Body of pancreas (tissue), 4 donors: ENCODE measurements at regions not wholly inside any gene's neighbourhood (a gene's known extent, or its start where the extent isn't known, plus 50 kb on each side); places are given as distances from the start of the nearest gene placed in this dataset.

Experiments used
- ATAC-seq: fragments of 150-250 bp; one replicate; pipeline ENCODE4 v1.9.1; 2016
- DNase-seq, 4 donors: peaks; one replicate each; pipeline ENCODE4 v3.0.0-alpha.2; 2019
- H3K27ac ChIP-seq, 4 donors: fragments of 200-600 bp; sonication (generic); 1 replicate in 3 of 4; 2 replicates in 1 of 4; pipeline versions ENCODE4 v1.5.1 to v1.6.1; 2016 to 2019; ENCODE audit warnings: mild to moderate bottlenecking in 1 of 4, mixed read lengths in 1 of 4, moderate library complexity in 1 of 4
- H3K27me3 ChIP-seq, 2 donors: fragments of 200-600 bp; sonication (generic); one replicate each; pipeline ENCODE4 v1.6.0; 2016; ENCODE audit warnings: mild to moderate bottlenecking in 1 of 2
- H3K36me3 ChIP-seq, 2 donors: fragments of 200-600 bp; sonication (generic); replicated peaks in 1 of 2; 2 replicates each; pipeline ENCODE4 v1.5.1; 2016; ENCODE audit warnings: low read depth in 2 of 2; ENCODE audit not compliant: insufficient read depth in 1 of 2
- H3K4me1 ChIP-seq: fragments of 200-600 bp; sonication (generic); one replicate; pipeline ENCODE4 v1.6.0; 2016
- H3K4me3 ChIP-seq, 2 donors: fragments of 200-600 bp; sonication (generic); 1 replicate in 1 of 2; 2 replicates in 1 of 2; pipeline ENCODE4 v1.5.1; 2016 to 2019
- H3K9me3 ChIP-seq, 3 donors: fragments of 200-600 bp; sonication (generic); 1 replicate in 2 of 3; 2 replicates in 1 of 3; pipeline ENCODE4 v1.5.1; 2016
- CTCF ChIP-seq, 7 experiments: fragments of 450-650 bp in 4 of 7; fragments of 200-600 bp in 3 of 7; sonication (generic) in 3 of 7; IDR thresholded peaks; one replicate each; pipeline ENCODE4 v1.5.1; 2016 to 2019; ENCODE audit warnings: antibody characterized with exemption in 7 of 7
- POLR2A ChIP-seq, 3 donors: fragments of 450-650 bp; IDR thresholded peaks; one replicate each; pipeline ENCODE4 v1.6.1; 2016; ENCODE audit warnings: antibody characterized with exemption in 3 of 3, mild to moderate bottlenecking in 2 of 3
- WGBS, 2 donors: methylation state at CpG; one replicate each; pipeline ENCODE4 v1.1.5; 2017; 5-methylcytosine and 5-hydroxymethylcytosine counted together
- intact Hi-C: fragments of 100-400 bp; cut with DNase I; formaldehyde crosslinking; loops from one replicate; pipeline ENCODE4 v1.15.1; 2023

DNA sequence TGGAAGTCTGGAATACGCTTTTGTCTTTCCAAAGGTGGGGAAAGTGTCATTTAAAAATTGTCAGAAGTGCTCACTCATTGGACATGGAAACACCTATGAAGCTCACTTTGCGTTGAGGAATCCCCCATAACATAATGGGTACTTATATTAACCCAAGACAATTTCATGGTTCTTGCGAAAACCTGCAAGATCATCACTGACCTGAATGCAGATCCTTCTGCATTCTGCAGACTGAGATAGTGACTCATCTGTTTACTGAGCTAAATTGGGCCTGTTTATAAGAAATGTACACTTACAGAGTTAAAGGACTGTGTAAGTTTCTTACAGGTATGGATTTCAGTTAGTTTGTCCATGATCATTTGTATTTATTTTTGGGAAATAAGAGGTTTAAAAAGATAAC lies 153.0 kb downstream of the HMHB1 start:
- no peaks in the 10 kb centered on the region for H3K36me3 ChIP-seq
- H3K9me3 ChIP-seq = no peaks in the 10 kb centered on the region
- intact Hi-C loops = no loop called here
- ATAC-seq = no peak
- 85 to 92% methylated on average over 3 of the region's 3 CpGs for WGBS, 2 donors
- no peaks in the 10 kb centered on the region for H3K27me3 ChIP-seq
- TF ChIP-seq CTCF (IDR thresholded peaks at IDR 0.05) = no peak
- TF ChIP-seq POLR2A (IDR thresholded peaks at IDR 0.05) = no peak
- H3K4me3 ChIP-seq = no peak overlapping the region
- H3K4me1 ChIP-seq = no peaks in the 10 kb centered on the region
- H3K27ac ChIP-seq = no peak overlapping the region
- DNase-seq = no peak

GRCh38 chr5:143966280-143966679 lies 154.3 kb downstream of the HMHB1 start:
- no peak for DNase-seq
- no peaks in the 10 kb centered on the region for H3K27me3 ChIP-seq
- no peak for ATAC-seq
- intact Hi-C loops = no loop called here
- H3K4me3 ChIP-seq = no peak overlapping the region
- no peak overlapping the region for H3K27ac ChIP-seq
- TF ChIP-seq CTCF (IDR thresholded peaks at IDR 0.05) (no peak), POLR2A (IDR thresholded peaks at IDR 0.05) (no peak)
- no peaks in the 10 kb centered on the region for H3K9me3 ChIP-seq
- 92 to 100% methylated on average over 1 of the region's 1 CpG for WGBS, 2 donors
- H3K36me3 ChIP-seq = no peaks in the 10 kb centered on the region
- no peaks in the 10 kb centered on the region for H3K4me1 ChIP-seq

DNA sequence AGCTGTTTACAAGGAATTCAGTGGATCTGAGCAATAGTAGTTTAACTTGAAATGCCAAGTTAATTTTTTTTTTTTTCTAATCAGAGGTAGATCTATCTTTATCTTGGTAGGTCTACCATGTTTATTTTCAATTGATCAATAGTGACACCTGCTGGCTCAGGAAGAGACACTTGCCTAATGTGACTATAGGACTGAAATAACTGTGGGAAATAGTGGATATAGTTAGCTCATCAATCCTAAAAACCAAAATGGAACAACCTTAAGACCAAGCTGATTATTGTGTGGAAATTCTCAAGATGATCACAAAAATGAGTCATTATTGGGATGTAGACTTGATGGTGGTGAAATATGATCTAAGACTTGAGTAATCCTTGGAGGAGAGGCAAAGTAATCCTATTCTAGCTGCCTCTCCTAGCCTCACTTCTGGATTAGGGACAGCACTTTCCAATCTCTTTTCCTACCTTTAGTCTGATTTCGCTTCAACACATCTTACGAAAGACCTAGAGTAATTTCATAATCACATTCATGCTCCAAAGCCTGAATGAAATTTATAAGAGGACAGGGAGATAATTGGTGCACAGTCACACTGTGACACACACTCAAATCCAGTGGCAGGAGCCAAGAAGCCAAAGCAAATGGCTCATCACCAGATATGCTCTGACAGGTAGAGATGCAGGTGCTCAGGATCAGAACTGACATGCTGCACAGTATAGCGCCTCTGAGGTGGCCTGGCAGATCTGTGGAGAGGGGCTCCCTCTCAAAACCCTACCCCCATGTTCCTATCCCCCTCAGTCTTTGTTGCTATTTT lies 156.3 kb downstream of the HMHB1 start:
- Histone ChIP-seq H3K27me3 (no peaks in the 10 kb centered on the region), H3K4me1 (no peaks in the 10 kb centered on the region), H3K4me3 (no peak overlapping the region), H3K27ac (no peak overlapping the region), H3K36me3 (no peaks in the 10 kb centered on the region), H3K9me3 (no peaks in the 10 kb centered on the region)
- DNase-seq (no peak), ATAC-seq (no peak)
- no peak for TF ChIP-seq POLR2A (IDR thresholded peaks at IDR 0.05)
- no peak for TF ChIP-seq CTCF (IDR thresholded peaks at IDR 0.05)
- intact Hi-C loops = no loop called here
- WGBS, 2 donors = 87 to 89% methylated on average over 3 of the region's 3 CpGs

DNA sequence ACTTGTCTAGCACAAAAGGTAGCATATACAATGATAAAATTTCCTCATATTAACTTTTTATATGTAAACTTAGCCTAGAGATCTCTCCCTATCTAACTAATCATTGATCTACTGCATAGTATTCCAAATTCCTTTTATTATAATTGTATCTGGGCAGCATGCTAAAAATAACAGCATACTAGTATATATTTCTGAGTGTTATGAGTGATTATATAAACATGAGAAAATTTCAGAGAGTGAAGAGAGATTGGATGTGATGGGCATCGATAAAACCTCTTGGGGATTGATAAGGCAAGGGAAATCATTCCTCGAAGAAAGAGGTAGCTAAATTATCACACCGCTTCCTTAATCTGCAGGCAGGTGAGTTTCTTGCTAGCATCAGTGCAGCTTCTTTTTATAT lies 158.2 kb downstream of the HMHB1 start:
- no peaks in the 10 kb centered on the region for H3K4me1 ChIP-seq
- TF ChIP-seq CTCF (IDR thresholded peaks at IDR 0.05) (no peak), POLR2A (IDR thresholded peaks at IDR 0.05) (no peak)
- ATAC-seq (no peak), DNase-seq (no peak)
- H3K9me3 ChIP-seq = no peaks in the 10 kb centered on the region
- H3K36me3 ChIP-seq = no peaks in the 10 kb centered on the region
- H3K27me3 ChIP-seq = no peaks in the 10 kb centered on the region
- 85 to 88% methylated on average over 3 of the region's 3 CpGs for WGBS, 2 donors
- no peak overlapping the region for H3K4me3 ChIP-seq
- H3K27ac ChIP-seq = no peak overlapping the region
- intact Hi-C loops = no loop called here

DNA sequence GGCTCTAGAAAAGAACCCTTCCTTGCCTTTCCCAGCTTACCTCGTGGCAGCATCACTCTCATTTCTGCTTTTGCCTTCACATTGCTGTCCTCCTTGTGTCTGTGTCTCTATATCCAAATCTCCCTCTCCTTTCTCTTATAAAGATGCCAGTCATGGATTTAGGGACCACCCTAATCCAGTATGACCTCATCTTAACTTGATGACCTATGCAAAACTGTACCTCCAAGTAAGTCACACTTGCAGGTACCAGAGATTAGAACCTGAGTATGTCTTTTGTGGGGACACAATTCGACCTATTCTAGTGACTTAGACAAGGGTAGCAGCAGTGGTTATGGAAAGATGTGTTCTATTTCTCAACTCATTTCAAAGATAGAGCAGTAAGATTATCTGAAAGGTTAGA lies 160.1 kb downstream of the HMHB1 start:
- Histone ChIP-seq H3K4me3 (no peak overlapping the region), H3K27me3 (no peaks in the 10 kb centered on the region), H3K36me3 (no peaks in the 10 kb centered on the region), H3K4me1 (no peaks in the 10 kb centered on the region), H3K27ac (no peak overlapping the region), H3K9me3 (no peaks in the 10 kb centered on the region)
- TF ChIP-seq CTCF (IDR thresholded peaks at IDR 0.05) (no peak), POLR2A (IDR thresholded peaks at IDR 0.05) (no peak)
- DNase-seq (no peak), ATAC-seq (no peak)
- 29 to 51% methylated on average over 2 of the region's 2 CpGs for WGBS, 2 donors
- intact Hi-C loops = no loop called here
